C4-2B (cell line): ENCODE measurements at regions not wholly inside any gene's neighbourhood (a gene's known extent, or its start where the extent isn't known, plus 50 kb on each side); places are given as distances from the start of the nearest gene placed in this dataset.

Source experiments
- ZFX ChIP-seq: fragments of 450-650 bp; IDR thresholded peaks from 2 replicates; pipeline ENCODE4 v1.6.1; 2017
- TF ChIP-seq, protein P1 (sequence below): fragments of 450-650 bp; conservative IDR thresholded peaks from 2 replicates; pipeline ENCODE4 v1.5.1; 2017; ENCODE audit warnings: mild to moderate bottlenecking

DNA sequence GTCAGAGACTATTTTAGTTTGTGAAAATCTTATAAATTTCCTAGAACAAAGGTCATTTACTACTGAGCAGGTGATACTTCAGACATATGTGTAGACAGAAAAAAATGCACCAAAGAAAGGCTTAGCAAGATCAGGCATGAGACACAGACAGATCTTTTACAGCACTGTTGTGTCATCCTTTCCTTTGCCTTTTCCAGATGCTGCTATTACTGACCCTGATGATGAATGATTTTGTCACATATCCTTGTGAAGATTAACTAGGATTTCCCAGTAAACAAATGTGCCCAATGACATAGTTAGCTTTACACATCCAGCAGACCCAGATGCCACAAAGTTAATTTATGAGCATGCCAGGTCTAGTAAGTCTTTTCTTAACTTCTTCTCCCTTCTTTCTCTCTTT lies 68.2 kb downstream of the DMRTA1 start:
- TF ChIP-seq, protein P1, sequence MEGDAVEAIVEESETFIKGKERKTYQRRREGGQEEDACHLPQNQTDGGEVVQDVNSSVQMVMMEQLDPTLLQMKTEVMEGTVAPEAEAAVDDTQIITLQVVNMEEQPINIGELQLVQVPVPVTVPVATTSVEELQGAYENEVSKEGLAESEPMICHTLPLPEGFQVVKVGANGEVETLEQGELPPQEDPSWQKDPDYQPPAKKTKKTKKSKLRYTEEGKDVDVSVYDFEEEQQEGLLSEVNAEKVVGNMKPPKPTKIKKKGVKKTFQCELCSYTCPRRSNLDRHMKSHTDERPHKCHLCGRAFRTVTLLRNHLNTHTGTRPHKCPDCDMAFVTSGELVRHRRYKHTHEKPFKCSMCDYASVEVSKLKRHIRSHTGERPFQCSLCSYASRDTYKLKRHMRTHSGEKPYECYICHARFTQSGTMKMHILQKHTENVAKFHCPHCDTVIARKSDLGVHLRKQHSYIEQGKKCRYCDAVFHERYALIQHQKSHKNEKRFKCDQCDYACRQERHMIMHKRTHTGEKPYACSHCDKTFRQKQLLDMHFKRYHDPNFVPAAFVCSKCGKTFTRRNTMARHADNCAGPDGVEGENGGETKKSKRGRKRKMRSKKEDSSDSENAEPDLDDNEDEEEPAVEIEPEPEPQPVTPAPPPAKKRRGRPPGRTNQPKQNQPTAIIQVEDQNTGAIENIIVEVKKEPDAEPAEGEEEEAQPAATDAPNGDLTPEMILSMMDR = no peak
- no peak for TF ChIP-seq ZFX
